PFSK-1 (cell line): ENCODE measurements at regions not wholly inside any gene's neighbourhood (a gene's known extent, or its start where the extent isn't known, plus 50 kb on each side); places are given as distances from the start of the nearest gene placed in this dataset.

Experiments
- FOXP2 ChIP-seq: optimal IDR thresholded peaks from 2 replicates; pipeline ENCODE3; 2011; ENCODE audit warnings: borderline replicate concordance, control low read depth, inconsistent platforms; ENCODE audit not compliant: insufficient read depth; ENCODE audit errors: extremely low read length, extremely low read depth
- POLR2AphosphoS5 ChIP-seq: IDR thresholded peaks from 2 replicates; pipeline ENCODE4 v1.6.1; 2012; ENCODE audit warnings: low read depth, mild to moderate bottlenecking, control low read depth, low read length, moderate library complexity
- REST ChIP-seq, 2 experiments: IDR thresholded peaks; 2 replicates each; pipeline versions ENCODE4 v1.6.1 to v1.8.0; 2011 to 2012; ENCODE audit warnings: low read depth in 2 of 2, low read length in 2 of 2, control low read depth in 1 of 2, inconsistent platforms in 1 of 2, mild to moderate bottlenecking in 1 of 2, moderate library complexity in 1 of 2; ENCODE audit not compliant: insufficient read depth in 1 of 2
- SIN3A ChIP-seq: IDR thresholded peaks from 2 replicates; pipeline ENCODE4 v1.6.1; 2012; ENCODE audit warnings: mild to moderate bottlenecking, low read length, moderate library complexity, borderline replicate concordance; ENCODE audit not compliant: insufficient read depth
- TAF1 ChIP-seq: IDR thresholded peaks from 2 replicates; pipeline ENCODE4 v1.6.1; 2012; ENCODE audit warnings: low read length, control low read depth, borderline replicate concordance; ENCODE audit not compliant: insufficient read depth

- TF ChIP-seq POLR2AphosphoS5 (no peak), TAF1 (no peak), REST (IDR thresholded peaks at IDR 0.05; ENCODE audit: insufficient read depth in 1 of 2, low read depth in 2 of 2, low read length in 2 of 2) (no peak), SIN3A (no peak), FOXP2 (no peak)
Observed at GRCh38 chr5:117657541-117657940, 1082.9 kb upstream of the SEMA6A start.
